ENCODE measurements at regions not wholly inside any gene's neighbourhood (a gene's known extent, or its start where the extent isn't known, plus 50 kb on each side); places are given as distances from the start of the nearest gene placed in this dataset.

DNA sequence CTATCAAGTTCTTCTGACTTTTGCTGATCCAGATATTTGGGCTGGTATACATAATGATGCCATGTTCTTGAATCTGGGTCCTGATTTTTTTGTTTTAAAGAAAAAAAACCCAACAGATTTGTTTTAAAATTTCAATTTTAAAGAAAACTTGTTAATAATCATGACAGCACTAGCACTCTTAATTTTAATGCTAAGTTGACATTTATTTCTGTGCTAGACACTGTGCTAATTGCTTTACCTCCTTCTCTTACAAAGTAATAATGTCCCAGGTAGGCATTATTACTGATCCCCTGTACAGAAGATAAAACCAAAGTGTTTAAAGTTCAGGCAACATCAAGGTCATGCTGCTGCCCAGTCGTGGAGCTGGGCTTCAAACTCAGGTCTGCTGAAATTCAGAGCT lies 101.9 kb downstream of the ZNF608 start:
- no peak for DNase-seq

DNA sequence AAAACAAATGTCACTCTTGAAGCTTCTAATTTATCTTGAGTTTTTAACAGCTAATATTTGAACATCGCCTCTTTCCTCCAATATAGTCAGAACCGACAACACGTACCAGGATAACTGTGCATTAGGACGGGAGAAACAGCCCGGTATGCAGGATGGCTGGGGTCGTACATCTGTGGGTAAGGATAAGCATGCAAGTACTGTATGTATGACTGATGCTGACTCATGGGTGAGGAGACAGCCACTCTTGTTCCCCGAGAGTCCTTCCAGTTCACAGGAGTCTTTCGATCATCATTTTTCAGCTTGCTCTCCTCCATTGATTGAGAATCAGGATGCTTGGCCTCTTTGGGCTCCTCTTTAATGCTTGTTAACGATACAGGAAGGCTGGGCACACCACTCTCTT lies 102.3 kb downstream of the ZNF608 start:
- DNase-seq, result no peak

DNA sequence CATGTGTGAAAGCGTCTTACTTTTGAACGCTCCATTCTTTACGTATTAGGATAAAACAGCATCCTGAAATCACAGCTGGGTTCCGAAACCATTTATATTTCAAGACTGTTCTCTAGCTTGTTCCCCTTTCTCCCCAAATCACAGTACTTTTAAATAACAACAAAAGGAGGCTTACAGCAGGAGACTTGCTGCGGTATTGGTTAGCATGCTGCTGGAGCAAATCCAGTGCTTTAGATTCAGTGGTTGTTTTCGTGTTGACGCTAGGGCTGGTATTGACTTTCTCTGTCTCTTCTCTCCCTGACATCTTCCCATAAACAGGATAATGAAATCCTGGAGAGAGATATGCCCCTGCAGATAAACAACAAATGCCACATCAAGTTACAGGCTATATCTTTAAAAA lies 103.1 kb downstream of the ZNF608 start:
- DNase-seq, result no peak

DNA sequence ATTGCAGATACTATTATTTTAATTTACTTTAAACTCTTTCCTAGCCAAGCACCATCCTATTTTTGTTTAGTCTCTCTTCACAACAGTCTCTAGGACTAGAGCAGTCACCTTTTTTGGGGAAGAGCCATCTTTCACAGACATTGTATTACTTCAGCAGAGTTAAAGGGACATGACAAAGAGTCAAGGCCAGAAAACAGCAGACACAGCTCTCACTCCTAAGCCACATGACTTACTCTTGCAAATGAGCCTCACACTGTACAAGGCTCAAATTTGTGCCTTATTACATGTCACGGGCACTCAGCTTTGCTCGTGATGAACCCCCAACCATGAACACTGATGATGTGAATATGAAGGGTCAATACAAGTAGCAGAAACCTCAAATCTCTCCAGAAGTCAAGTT lies 104.3 kb downstream of the ZNF608 start:
- DNase-seq, result no peak

DNA sequence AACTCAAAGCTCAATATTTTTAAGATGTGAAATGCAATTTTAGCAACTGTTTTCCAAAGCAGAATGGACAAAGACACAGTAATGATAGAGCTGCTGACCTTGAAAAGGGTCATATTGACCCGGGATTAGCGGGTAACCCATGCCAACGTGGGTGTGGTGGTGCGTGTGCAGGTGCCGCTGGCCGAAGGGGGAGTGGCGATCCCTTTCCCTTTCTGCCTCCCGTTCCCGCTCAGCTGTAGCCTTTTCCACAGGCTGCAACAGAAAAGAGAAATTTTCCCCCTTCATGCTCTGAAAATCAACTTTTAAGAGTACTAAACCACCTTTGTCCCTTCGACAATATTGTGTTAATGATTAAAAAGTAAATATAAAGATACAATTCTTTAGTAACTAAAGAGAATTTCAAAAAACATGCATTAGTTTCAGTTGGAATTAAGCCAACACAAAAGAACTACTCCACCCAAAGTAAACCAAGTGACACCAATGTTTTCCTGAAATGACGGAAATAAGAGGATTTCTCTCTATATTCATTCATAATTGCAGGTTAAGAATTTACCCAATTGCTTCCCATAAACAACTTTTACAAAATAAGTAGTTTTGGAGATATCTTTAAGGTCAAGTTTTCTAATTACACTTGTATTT lies 105.2 kb downstream of the ZNF608 start:
- DNase-seq, result no peak

DNA sequence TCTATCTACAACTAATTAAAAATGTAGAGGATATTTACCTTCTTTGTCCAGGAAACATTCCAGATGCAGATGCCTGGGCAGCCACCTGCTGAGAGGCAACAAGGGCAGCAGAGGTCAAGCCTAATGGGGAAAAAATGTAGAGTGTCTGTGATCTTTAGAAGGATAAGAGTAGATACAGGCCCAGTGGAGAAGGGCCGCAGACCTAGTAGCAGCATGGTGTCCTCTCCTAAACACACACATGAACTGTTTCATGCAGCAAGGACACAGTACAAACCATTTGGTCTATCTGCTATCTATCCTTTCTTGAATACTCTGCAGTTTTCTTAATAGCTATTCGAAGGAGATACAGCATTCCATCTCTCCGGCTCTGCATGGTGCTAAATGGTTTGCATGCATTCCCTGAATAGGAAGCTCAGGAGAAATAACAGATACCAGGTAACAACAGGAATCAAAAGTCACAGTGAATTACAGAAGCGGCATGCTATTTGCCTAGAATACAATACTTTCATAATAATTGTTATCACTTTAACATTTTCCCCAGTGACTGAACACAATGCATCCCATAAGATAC lies 107.3 kb downstream of the ZNF608 start:
- no peak for DNase-seq

DNA sequence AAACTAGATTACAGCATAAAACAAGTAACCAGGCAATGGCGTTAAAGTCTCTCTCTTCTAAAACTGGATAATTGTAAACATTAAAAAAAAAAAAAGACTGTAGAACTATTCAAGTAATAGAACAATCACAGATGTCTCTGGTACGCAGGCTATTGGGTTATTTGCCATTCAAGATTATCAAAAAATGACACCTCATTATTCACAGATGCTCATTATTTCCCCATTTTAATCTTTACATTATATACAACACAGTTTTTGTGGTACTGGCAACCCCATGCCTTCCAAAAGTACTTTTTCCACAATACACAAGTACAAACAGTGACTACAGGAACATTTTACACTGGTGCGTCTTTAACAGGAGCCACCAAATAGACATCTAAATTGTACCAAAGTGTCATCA lies 109.4 kb downstream of the ZNF608 start:
- DNase-seq, result no peak

DNA sequence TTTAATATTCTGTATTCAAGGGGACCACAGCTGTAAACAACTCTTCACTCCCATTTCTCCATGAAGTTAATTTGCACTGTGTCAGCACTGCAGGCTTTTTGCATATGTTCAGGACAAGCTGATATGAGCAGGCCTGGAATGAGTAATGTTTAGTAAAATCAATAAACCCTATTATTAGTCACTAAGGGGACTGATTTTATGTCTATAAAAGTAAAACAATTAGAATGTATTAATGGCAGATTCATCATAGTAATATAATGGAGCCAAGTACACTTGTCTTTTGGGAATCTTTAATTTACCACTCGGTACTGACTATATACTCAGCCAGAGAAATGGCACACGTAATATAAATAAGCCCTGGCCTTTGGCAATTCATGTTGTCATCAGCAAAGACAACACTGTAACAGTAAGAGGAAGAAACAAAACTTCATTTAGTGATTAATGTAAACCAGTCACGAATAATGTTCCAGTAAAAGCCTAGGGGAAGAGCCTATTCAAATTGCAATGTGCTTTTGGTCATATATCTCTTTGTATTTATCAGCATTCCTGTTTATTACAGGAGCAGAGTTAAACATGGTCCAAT lies 111.6 kb downstream of the ZNF608 start:
- DNase-seq, result no peak

DNA sequence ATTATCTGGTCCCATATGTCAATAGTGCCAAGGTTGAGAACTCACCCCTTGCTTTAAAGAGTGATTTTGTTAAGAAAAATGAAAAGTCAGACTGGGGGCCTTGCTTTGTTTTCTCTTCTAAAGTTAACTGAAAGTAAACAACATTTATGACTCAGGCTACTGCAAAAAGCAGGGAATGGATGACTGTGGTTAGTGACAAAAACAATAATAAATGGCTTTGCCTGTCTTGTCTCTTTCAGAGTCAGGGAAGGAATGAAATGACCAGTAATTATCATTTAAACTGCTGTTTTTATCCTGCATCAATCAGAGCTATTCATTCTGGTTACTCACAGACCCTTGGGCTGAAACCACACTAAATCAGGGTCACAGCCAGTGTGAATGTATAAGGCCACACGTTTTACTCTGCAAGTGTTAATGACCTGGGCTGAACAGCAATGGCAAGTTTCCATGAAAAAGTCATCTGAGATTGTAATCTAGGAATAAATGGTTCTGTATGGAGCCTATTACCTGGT lies 112.2 kb downstream of the ZNF608 start:
- DNase-seq, result no peak

DNA sequence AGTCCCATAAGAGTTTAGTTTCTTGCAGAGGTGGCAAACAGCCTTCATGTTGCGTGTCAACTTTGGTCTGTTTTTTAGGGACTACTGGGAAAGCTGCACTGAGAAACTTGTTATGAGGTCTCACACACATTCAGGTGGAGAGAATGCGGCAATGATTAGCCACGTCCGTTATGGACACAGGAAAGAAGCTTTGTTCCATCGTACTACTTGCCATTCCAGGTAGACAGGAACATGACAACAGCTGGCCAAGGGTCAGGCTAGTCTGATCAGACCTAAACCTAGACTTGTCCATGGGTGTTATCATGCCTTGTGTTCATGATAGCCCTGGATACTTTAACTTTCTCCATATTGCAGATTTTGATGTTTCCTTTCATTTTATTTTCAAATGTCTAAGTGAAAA lies 113.2 kb downstream of the ZNF608 start:
- no peak for DNase-seq

DNA sequence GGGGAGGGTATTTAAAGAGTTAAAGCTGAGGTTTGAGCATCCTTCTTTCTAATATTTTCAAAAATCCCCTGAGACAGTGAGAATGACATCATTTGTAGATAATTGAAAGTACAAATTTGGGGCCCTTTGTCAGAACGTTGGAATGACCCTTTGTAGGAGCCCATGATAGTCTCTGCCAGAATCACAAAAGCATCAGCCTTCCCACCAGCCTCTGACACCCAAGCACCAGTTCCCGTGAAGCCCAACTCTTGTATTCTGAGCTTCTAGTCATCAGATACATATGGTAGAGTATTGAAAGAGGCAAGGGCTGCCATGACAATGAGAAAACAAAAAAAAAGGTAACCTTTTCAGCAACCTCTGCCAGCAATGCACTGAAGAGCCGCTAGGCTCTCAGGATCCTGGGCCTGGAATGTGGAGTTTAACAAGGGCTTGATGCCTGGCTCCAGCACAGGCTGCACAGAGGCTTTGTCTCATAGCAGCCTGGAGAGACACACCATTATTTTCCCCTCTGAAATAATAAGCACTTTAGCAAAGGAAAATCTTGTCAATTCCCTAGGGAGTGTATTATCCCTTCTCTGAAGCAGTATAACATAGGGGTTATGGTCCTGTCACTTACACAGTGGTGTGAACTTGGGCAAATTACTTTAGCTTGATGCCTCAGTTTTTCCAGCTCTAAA lies 114.4 kb downstream of the ZNF608 start:
- no peak for DNase-seq

DNA sequence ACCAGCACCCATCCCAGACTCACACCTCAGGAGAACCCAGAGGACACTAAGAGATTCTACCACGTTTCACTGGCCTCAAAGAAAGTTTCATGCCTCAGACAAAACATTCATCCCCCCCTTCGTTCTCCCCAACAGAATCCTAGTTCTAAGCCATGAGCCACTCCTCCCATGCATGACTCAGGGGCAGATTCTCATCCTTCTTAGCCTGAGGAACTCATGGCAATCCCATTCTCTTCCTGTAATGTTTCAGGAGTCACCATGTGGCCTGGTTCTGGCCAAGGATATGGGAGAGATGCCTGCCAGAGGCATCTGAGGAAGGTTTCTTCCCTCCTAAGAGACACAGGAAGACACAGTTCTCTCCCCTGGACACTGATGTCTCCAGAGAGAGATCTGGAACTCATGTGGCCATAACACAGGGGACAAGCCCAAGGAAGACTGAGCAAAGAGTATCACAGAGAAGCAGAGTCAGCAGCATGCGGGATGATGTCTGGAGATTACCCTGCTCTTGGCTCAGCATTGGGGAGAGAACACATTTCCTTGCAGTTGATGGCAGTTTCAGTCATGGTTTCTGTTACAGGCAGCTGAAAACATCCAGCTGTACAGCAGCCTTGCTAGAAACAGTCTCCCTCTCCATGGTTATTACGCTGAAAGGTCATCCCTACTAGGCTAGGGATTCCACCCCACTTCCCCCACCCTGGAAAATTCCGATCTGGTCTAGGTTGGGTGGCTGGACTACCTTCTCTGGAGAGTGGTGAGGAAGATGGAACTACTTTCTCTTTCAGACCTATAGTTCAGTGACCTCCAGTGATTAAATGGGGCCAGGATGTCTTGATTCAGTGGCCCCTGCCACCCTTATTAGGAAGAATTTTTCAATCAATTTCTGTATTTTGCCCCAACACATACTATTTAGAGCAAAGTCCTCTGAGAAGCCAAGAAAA lies 115.4 kb downstream of the ZNF608 start:
- no peak for DNase-seq

DNA sequence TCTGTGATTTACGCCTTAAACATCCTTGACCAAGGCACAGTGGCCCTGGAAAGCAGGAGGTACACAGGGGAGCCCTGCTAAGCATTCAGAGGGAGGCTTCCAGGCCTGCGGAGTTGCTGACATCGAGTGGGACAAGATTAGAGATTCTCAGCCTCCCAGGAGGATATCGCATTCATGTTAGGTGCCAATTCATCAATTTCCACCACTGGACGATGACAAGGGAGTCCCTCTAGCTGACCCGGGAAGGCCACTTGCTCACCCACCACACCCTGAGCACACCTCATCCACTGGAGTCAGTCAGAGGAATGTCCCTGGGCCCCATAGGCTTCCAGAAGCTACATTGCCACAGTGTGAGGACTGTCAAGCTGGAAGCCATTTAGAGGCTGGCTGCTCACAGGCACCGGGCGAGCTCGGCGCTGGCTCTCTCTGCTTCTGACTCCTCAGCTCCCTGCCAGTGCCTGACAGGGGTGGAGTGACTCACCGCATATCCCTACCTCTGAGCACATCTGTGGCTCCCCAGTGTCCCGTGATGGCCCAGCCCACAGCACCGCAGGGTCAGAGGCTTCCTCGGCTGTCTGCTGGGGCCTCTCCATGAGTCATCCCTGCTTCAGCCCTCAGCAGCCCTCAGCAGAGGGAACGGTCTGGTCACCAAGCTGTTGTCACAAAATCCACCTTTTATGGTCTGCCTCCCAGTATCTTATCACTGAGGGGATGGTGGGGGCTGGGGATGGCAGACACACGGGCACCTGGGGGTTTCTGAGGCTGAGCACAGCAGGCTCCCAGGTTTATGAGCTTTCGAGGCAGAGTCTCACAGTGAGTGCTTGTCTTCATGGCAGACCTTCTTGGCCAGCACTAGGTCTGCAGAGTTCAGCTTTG lies 117.5 kb downstream of the ZNF608 start:
- DNase-seq, result no peak

DNA sequence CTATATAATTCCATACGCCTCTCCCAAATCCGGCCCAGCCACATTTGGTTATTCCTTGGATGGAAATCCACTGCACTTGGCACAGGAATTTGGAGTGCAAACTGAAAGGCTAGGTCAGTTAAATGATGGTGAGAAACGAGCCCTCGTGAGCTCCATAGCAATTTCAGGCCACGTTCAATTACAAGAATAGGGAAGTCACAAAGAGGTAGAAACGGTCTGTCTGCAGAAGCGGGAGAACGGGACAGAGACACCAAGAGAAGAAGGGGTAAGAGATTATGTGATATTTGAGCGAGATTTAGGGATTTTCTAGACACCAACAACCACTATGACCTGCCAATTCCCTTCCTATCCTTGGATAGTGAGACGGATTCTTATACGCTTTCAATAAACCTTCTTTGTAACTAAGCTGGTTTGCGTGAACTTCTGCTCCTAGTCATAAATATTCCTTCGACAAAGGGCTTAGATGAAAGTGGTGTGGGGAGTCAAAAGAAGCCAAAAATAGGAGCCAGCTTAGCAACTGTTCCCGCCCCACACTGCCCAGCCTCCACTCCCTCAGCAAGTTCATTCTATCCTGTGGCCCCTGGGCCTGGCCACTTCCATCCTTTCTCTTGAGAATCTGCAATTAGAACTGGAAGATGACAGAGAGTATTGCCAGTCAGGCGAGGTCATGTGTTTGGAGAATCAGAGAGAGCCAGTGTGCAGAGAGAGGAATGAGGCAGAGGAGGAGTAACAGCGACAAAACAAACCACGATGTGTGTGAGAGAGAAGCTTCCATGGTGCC lies 118.4 kb downstream of the ZNF608 start:
- DNase-seq, result no peak

DNA sequence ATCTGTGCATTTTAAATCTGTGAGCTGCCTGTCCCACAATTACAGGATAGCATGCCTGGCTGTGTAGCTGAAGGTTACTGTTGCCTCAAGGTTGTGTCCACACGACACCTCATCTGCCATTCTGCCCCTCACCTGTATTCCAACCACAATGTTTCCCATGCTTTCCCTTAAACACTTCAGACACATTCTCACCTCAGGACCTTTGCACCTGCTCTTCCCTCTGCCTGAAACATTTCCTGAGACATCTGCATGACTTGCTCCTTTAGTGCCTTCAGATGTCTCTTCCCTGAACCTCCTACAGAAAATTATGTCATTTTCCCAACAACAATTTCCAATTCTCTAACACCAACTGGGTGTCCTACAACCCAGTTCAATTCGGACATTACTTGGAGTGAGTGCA lies 120.4 kb downstream of the ZNF608 start:
- no peak for DNase-seq

DNA sequence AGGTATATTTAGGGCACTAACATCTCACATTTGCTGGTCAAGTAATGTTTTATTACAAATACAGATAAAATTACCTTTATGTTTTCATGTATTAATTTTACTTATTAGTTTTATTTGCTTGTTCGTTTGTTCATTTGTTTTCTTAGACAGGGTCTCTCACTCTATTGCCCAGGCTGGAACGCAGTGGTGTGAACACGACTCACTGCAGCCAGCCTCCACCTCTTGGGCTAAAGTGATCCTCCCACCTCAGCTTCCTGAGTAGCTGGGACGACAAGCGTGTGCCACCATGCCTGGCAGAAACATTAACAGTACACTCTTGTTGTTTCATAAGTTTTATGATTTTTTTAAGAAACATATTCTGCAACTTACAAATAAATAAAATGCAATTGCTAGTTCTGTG lies 123.2 kb downstream of the ZNF608 start:
- no peak for DNase-seq

DNA sequence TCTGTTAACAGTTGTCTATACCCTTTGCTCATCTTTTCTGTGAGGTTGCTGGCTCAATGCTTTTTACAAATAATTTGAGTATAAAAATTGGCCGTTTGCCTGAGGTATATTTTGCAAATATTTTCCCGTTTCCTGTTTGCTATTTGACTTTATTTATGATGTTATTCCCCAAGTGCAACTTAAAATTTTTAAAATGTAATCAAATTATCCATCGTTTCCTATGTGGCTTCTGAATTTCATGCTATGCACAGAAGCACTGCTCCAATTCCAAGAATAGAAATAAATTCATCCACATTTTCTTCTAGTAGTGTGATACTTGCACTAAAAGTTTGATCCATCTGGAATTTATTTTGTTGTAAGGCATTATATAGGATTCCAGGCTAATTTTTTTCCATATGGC lies 123.6 kb downstream of the ZNF608 start:
- no peak for DNase-seq

DNA sequence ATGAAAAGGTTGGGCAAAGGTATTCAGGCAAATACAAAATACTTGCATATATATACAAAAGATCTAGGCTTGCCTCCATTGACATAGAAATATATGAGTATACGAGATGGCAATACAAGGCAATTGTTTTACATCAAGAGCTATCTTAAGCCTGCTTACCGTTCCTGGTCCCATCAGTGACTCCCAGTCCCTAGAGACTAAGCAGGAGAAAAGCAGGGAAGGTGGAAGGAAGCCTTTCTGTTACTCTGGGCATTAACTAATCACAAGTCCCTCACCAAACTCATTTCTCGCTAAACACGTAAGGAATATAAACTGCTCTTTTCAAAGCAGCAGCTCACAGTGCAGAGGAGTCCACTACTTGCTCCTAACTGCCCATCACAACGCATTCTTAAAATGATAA lies 125.2 kb downstream of the ZNF608 start:
- no peak for DNase-seq

DNA sequence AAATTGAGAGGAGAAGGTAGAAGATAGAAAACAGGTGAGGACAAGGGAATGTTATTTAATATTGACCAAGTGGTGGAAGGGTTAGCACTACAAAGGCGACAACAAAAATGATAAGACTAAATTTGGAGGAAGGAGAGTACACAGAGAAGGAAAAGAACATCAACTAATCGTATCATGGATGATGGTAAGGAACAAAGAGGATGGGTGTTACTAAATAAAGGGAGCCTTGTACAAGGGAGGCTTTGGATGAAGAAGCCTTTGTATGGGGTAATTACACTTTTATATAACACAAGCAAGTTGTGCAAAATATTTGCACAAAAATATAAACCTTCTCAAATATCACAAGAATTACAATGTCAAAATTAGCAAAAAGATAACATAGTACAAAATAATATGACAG lies 125.7 kb downstream of the ZNF608 start:
- DNase-seq, result no peak

DNA sequence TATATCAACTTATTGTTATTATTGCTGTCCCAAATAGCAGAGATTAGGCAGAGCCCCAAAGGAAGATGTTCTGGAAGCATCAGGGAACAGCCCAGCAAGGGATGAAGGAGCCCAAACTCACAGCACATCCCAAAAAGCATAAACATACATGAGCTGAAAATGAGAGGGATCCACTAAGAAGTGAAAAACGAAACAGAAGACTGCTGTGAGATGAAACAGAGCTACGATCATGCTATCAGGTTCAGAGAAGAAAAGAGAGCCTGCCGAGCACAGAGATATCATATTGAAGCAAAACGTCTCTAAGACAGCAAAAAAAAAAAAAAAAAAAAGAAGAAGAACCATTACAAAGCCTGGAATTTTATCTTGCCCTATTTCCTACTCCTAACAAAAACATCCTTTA lies 127.3 kb downstream of the ZNF608 start:
- DNase-seq, result no peak

DNA sequence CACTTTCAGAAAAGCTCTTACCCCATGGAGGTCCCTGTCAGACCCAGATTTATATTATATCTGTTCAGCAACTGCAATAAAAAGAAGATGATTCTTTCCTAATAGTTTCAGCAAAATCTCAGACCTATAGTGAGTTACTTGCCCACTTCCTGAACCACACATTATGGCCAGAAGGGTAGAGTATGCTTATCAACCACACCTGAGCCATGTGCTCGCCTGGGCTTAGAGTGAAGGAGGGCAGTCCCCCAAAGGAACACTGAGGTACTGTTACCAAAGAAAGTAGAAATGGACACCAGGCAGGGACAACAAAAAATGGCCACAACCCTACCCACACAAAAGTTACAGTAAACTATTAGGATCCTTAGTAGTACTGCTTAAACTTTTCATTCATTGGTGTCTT lies 128.7 kb downstream of the ZNF608 start:
- no peak for DNase-seq

All from hematopoietic multipotent progenitor cell treated with erythropoietin and hydrocortisone succinate and interleukin-3 and kit ligand, for 8 days (in vitro differentiated cells).